ENCODE measurements at regions not wholly inside any gene's neighbourhood (a gene's known extent, or its start where the extent isn't known, plus 50 kb on each side); places are given as distances from the start of the nearest gene placed in this dataset.

- H3K4me1 Mint-ChIP-seq, result no peaks in the 10 kb centered on the region
- H3K79me2 ChIP-seq (replicated peaks; ENCODE audit: insufficient read depth), result no peaks in the 10 kb centered on the region
- no peak overlapping the region for H3K4me3 ChIP-seq
- no peak overlapping the region for H3K27ac Mint-ChIP-seq
- DNase-seq (ENCODE audit: low spot score) (no peak), ATAC-seq (no peak)
- peaks cover 4% of the 10 kb centered on the region for H3K27me3 Mint-ChIP-seq (ENCODE audit: insufficient read depth, low read depth, poor library complexity)
- no peaks in the 10 kb centered on the region for H3F3A ChIP-seq (replicated peaks; ENCODE audit: low read depth)
- no peak overlapping the region for H2AFZ ChIP-seq
- H3K4me1 ChIP-seq (ENCODE audit: insufficient read depth), result no peaks in the 10 kb centered on the region
- no peak overlapping the region for H3K4me2 ChIP-seq
- no peaks in the 10 kb centered on the region for H4K20me1 ChIP-seq (replicated peaks; ENCODE audit: insufficient read depth)
- H3K27ac ChIP-seq (ENCODE audit: low read depth), result no peak overlapping the region
- no peaks in the 10 kb centered on the region for H3K36me3 ChIP-seq (ENCODE audit: insufficient read depth)
- peaks cover 24% of the 10 kb centered on the region; the same call in 2 of the 3 replicates for H3K36me3 Mint-ChIP-seq (ENCODE audit: low read depth)
- TF ChIP-seq NANOG (IDR thresholded peaks at IDR 0.05; ENCODE audit: borderline replicate concordance) (no peak), ZNF114 (CRISPR knock-in tag; IDR thresholded peaks at IDR 0.05) (no peak), CTCF (conservative IDR thresholded peaks at IDR 0.05; ENCODE audit: low read depth in 2 of 2) (no peak), EZH2phosphoT487 (IDR thresholded peaks at IDR 0.05; ENCODE audit: unreplicated experiment) (no peak), EZH2 (IDR thresholded peaks at IDR 0.05; ENCODE audit: low read depth, unreplicated experiment) (no peak), ETS1 (IDR thresholded peaks at IDR 0.05) (no peak), CREB1 (CRISPR knock-in tag; IDR thresholded peaks at IDR 0.05; ENCODE audit: low read depth) (no peak), ZNF331 (CRISPR knock-in tag; IDR thresholded peaks at IDR 0.05; ENCODE audit: low read depth) (no peak), STAT1 (IDR thresholded peaks at IDR 0.05; ENCODE audit: unreplicated experiment) (no peak), REST (IDR thresholded peaks at IDR 0.05; ENCODE audit: unreplicated experiment) (no peak), JUNB (IDR thresholded peaks at IDR 0.05; ENCODE audit: unreplicated experiment) (no peak), ZNF462 (CRISPR knock-in tag; IDR thresholded peaks at IDR 0.05) (no peak), POLR2AphosphoS5 (IDR thresholded peaks at IDR 0.05; ENCODE audit: low read depth) (no peak)
- peaks cover 34% of the 10 kb centered on the region for H3K9me3 Mint-ChIP-seq
- H3K27me3 ChIP-seq (ENCODE audit: insufficient read depth), result no peaks in the 10 kb centered on the region
- H3K4me3 Mint-ChIP-seq, result no peak overlapping the region
- no peaks in the 10 kb centered on the region for H3K9me2 ChIP-seq (ENCODE audit: insufficient read depth)
Observed at GRCh38 chr4:171727185-171727584, 86.0 kb upstream of the GALNTL6 start.

Data from GM23338 (cell line).